HG02642 (cell line): ENCODE measurements at regions not wholly inside any gene's neighbourhood (a gene's known extent, or its start where the extent isn't known, plus 50 kb on each side); places are given as distances from the start of the nearest gene placed in this dataset.
A peak's percentile ranks its signal among the peaks of the same experiment; 100 is the strongest.
"Not testable (repeated sequence)": the region's sequence is repeated elsewhere in the genome, so short reads cannot be mapped to it uniquely, and the experiment has no call there.

Experiments used
- ATAC-seq: cut with Tn5 transposase; IDR thresholded peaks from one replicate; pipeline ENCODE4 v1.9.1; 2021; ENCODE audit warnings: mild to moderate bottlenecking; ENCODE audit not compliant: unreplicated experiment, poor library complexity

DNA sequence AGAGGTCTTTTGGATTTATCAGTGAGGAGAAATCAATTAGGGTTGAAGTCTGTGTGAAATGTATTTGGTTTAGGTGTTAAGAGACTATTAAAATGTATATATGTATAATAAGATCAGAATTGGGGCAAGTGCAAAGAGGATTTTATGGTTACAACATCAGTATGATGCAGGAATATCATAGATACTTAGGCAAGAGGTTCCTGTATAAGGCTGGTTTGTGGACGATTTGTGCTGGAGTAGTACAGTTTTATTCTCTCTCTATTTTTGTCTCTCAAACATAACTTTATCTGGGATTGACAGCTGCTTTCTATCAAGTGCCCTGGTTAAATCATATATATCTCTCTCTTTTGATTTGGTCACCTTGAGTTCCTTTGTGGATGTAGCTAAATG, 142.5 kb downstream of the CTH start:
- ATAC-seq: no peak

DNA sequence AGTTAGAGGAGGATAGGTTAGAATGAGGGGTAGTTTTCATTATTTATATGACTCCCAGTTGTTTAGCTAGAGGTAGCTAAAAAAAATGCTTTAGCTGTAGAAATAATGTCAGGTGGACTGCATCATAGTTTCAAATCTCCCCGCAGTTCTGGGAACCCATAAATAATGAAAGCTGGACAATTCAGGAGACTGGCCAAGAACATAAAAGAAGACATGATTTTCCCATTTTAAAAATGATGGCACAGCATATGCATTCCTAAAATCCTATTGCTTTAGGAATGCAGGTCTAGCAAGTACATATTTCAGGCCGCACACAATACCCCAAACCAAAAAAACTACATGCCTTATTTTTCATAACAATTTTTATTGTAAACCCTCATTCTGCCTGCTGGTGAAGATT, 143.3 kb downstream of the CTH start:
- no peak for ATAC-seq

- ATAC-seq: no peak
Measured at GRCh38 chr1:70556541-70556940, 145.5 kb downstream of the CTH start.

- no peak for ATAC-seq
Measured at GRCh38 chr1:70567167-70567566, 156.1 kb downstream of the CTH start.

- ATAC-seq: no peak
Measured at GRCh38 chr1:70571191-70571590, 160.1 kb downstream of the CTH start.

DNA sequence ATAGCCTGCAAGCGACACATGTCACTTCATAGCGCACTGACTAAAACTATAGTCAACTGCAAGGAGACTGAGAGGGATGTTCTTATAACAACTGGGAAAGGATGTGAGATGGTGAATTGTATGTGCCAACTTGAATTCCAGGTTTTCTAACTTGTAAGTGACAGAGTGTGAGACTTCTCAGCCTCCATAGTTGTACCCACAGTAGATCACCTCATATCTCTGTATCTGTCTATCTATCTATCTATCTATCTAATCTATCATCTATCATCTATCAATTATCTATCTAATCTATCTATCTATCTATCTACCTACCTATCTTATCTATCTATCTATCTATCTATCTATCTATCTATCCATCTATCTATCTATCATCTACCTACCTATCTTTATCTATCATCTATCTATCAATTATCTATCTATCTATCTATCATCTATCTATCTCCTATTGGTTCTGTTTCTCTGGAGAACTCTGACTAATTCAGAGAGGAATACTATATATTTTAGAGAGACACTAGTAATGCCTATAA, 162.3 kb downstream of the CTH start:
- ATAC-seq: no peak

- ATAC-seq: no peak
Measured at GRCh38 chr1:70581661-70582060, 170.6 kb downstream of the CTH start.

DNA sequence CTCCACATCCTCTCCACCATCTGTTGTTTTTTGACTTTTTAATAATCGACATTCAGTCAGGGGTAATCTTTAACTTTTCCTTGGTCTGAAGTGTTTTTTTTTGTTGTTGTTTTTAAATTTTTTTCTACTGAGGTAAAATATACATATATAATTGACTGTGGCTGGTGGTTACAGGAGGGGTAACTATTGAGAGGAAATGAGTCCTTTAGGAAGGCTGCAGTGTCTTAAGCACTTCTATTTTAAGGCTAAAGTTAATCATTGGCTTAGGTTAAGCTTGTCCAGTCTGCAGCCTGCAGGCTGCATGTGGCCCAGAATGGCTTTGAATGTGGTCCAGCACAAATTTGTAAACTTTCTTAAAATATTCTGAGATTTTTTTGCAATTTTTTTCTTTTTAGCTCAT, 172.5 kb downstream of the CTH start:
- peak; percentile 79 for ATAC-seq

DNA sequence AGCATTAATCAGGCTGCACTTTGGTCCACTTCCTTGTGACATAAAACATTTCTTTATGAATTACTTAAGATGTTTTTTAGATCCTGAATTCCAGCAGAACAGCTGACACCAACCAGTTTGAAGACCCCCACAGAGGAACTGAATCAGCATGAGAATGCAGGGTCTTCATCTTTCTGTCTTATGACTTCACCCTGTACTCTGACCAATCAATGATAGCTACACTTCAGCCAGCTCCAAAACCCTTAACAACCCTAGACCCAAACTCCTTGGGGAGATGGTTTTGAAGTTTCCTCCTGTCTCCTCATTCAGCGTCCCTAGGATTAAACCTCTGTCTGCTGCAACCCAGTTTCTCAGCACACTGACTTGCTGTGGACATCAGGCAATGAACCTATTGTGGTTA, 175.0 kb downstream of the CTH start:
- no peak for ATAC-seq

- no peak for ATAC-seq
Measured at GRCh38 chr1:70587872-70588366, 176.9 kb downstream of the CTH start.

DNA sequence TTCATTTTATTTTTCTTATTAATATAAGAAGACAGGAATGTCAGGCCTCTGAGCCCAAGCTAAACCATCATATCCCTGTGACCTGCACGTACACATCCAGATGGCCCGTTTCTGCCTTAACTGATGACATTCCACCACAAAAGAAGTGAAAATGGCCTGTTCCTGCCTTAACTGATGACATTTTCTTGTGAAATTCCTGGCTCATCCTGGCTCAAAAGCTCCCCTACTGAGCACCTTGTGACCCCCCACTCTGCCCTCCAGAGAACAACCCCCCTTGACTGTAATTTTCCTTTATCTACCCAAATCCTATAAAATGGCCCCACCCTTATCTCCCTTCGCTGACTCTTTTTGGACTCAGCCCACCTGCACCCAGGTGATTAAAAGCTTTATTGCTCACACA, 182.5 kb downstream of the CTH start:
- ATAC-seq: not testable (repeated sequence)

DNA sequence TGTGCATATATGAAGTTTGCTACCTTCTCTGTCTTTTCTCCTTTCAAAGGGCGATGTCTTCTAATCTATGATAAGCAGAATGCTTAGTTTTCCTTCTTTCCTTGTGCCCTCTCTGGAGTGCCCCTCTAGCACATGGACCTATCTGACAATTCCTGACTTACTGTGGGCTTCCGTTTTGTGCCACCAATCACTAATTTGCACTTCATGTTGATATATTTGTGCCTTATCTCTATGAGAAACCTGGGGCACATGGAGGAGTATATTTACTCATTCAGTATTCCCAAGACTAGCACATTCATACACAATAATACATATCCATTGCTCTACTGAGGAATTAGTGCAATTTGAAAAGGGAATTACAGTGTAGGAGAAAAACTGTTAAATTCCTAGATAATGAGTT, 197.7 kb downstream of the CTH start:
- no peak for ATAC-seq

- not testable (repeated sequence) for ATAC-seq
Measured at GRCh38 chr1:70610164-70610563, 199.1 kb downstream of the CTH start.

- ATAC-seq: no peak
Measured at GRCh38 chr1:70616946-70617345, 205.9 kb downstream of the CTH start.

DNA sequence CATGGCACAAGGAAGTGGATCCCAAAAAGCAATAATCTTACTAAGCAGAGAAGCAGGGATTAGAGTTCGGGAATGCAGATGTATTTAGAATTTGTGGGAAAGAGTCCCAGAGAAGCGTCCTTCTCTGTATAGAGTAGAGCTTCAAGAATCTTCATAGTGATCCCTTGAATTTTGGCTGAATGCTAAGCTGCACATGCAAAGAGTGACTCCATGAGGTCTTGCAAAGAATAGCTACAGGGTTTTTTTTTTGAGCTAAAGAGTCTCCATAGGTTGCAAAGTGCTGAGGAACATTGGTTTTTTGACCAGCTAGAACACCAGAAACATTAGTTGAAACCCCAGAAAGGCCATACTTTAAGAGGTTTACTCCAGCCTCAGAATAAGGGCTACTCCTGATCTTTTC, 206.7 kb downstream of the CTH start:
- ATAC-seq: no peak

- ATAC-seq: no peak
Measured at GRCh38 chr1:70627910-70628309, 216.8 kb downstream of the CTH start.

GRCh38 chr1:70628973-70629372, 217.9 kb downstream of the CTH start:
- ATAC-seq: no peak

- no peak for ATAC-seq
Measured at GRCh38 chr1:70633004-70633403, 221.9 kb downstream of the CTH start.

- no peak for ATAC-seq
Measured at GRCh38 chr1:70635868-70636267, 224.8 kb downstream of the CTH start.

GRCh38 chr1:70641868-70642267, 230.8 kb downstream of the CTH start:
- no peak for ATAC-seq

GRCh38 chr1:70656361-70656760, 245.3 kb downstream of the CTH start:
- no peak for ATAC-seq

DNA sequence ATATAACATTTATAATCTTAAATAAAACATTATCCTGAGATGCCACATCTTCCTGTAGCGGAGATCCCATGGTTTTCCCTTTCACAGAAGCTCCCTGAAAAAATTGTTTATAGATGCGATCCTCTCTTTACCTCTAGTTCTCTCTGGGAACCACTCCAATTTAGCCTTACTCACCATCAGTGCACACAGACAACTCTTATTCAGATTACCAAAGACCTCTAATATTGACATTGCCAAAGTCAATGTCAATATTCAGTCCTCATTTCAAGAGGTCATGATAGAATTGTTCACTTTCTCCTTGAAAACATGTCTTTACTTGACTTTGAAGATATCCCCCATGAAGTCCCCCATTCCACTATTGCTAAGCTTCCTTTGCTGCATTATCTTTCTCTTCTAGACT, 248.8 kb downstream of the CTH start:
- ATAC-seq: no peak
